GM11168 (cell line): ENCODE measurements at regions not wholly inside any gene's neighbourhood (a gene's known extent, or its start where the extent isn't known, plus 50 kb on each side); places are given as distances from the start of the nearest gene placed in this dataset.

Experiments
- in situ Hi-C: fragments of 300-500 bp; cut with MboI; formaldehyde crosslinking; loops from one replicate; pipeline ENCODE4 v1.12.0; 2022; ENCODE audit warnings: low sequenced_read_pairs; ENCODE audit not compliant: unreplicated experiment

GRCh38 chr2:41878056-41878455, 169.8 kb upstream of the PKDCC start:
- in situ Hi-C loops, result no loop called here

GRCh38 chr2:41878716-41879234, 169.0 kb upstream of the PKDCC start:
- in situ Hi-C loops, result no loop called here

DNA sequence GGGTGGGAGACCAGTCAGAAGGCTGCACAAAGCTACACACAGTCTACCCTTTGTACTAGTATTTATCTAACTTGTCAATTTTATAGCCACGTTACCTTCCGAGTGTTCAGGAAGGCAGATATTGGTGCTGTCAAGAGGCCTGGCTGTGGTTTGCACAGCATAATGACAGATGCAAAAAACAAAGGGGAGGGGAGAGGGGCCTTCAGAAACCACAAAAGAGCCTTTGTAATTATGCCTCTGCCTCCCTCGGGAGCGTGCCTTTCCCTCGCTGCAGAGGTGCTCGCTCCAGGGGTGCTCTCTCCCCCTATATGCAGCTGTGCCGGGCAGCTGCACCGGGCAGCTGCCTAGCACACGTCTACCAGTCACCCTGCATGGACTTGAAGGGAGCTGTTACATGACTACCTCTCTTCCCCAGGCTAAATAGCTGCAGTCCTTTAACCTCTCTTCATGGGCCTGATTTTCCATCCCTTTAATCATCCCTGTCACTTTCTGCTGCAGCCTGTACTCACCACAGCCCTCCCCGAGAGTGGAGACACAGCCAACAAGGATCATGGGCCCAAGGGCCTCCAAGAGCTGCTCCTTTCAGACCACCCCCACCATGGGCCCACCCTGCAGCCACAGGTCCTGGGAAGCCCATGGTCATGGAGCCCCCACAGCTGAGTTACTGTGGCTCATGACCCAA, 168.4 kb upstream of the PKDCC start:
- in situ Hi-C loops, result no loop called here

- in situ Hi-C loops, result no loop called here
Measured at GRCh38 chr2:41880561-41881243, 167.1 kb upstream of the PKDCC start.

GRCh38 chr2:41881249-41881648, 166.6 kb upstream of the PKDCC start:
- in situ Hi-C loops, result no loop called here

- in situ Hi-C loops, result no loop called here
Measured at GRCh38 chr2:41884718-41885117, 163.1 kb upstream of the PKDCC start.

DNA sequence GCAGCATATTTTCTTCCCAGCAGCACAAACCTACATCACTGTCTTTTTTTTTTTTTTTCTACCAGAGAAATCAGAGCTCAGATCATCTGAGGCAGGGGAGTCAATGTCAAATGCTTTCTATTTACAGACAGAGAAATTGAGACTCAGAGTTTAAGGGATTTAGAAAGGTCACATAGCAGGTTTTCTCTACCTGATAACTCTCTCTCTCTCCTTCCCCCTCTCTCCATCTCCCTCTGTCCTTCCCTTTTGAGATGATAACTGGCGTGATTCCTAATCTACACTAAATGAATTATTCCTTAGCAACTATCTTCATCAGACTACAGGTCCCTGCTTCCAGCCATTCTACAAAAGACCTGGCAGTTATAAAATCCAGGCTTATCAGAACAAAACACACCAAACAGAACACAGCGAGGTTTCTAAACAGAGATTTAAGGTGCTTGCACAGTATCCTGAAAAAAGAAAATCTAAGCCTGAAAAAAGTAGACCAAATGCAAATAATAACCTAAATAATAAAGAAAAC, 161.6 kb upstream of the PKDCC start:
- in situ Hi-C loops, result no loop called here

DNA sequence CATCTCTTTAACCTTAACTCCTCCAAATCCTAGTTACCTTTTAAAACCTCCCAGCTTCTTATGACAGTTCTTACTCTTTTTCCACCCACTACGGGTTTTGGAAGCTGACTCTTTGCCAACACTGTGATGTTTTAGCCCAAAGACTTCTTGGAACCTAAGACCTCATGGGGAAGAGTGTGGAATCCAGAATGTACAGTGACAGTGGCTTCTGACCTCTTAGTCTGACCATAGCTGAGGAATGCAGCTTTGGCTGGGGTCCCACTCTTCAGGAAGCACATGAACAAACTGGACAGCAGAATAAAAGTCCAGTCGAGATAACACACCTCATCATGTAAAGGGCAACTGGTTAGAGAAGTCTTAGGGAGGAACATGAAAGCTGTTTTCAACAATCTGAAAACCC, 161.1 kb upstream of the PKDCC start:
- in situ Hi-C loops, result no loop called here

DNA sequence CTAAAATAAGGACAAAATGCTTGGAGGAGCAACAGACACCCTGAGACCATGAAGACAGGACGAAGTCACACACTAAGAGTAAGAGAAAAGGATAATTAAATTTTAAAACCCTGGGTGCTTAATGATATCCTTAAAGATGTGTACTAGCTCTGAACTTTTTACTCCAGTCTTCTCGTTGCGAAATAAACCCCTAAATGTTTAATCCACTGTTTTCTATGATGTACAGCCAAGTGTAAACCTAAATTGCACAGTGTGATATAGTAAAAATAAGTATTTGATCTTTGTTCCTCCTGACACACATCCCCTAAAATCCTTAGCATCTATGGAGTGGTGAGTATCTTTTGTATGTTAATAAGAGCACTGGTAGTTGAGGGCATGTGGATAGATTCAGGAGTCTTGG, 157.5 kb upstream of the PKDCC start:
- in situ Hi-C loops, result no loop called here

DNA sequence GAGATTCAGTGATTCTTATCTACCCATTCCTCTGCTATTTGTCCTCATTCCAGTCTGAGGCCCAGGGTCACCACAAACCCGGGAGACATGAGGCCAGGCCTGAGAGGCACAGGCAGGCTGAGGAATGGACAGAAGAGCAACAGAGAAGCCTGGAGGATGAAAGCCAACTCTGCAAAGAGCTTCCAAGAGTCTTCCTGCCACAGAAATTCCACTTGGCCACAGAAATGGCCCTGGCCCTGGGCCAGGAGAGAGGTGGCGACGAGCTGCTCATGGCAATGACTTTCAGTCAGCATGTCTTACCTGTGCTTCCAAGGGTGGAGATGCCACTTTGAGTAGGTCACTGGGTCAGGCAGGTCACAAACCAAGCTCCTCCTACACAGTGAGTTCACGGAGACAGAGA, 155.3 kb upstream of the PKDCC start:
- in situ Hi-C loops, result no loop called here

GRCh38 chr2:41894563-41895333, 153.1 kb upstream of the PKDCC start:
- in situ Hi-C loops, result no loop called here

DNA sequence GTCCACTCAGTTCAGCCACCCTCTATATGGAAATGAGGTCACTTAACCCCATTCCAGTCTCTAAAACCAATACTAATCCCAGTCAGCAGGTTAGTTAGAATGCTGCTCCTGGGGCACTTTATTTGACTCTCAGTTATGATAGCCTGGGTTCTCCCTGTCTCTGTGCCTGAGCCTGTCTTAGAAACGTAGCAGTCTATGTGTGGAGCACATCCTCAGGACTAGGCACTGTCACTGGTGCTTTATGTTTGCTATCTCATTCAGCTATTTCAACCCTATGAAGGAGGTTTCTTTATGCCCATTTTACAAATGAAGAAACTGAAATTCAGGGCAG, 152.5 kb upstream of the PKDCC start:
- in situ Hi-C loops, result no loop called here

DNA sequence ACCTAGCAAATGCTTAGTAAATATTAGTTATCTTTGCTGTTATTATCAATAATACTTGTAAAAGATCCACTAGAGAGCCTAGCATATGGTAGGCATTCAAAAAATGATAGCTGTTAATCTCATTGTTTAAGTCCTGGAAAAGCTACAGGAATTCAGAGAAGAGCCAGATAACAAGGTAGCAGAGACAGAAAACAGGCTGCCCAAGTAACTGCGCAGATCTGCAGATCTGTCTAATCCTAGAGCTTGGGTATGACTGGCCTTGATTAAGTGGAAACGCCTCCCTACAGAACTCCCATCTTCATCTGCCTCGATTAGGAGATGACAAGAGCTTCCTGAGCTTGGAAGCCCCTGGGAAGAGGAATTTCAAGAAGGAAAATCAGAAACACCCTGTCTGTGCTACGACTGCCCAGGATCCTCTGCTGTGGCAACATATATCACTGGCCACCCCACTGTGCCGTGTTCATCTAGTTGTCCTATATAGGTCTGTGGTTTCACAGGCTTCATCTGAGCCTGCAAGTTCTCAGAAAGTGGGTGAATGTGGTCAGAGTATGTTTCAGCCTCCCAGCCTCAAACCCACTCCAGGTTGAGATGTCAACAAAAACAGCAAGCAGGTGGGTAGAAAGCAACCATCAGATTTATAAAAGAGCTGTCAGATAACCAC, 151.5 kb upstream of the PKDCC start:
- in situ Hi-C loops, result no loop called here

DNA sequence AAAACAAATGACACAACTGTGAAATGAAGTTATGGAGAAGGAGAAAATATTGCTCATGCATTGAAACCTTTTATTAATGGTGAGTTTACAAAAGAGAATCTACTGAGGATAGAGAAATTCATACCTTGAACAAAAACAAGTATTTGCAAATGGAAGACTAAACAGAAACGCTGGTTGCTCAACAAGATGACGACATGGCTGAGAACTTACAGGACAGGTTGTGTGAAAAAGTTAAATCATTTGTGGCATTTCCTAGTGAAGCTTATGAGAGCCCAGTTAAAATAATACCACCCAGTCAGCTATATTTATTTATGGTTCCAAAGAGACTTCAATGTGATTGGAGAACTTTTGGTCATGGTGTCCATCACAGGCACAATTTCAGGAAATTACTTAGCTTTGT, 148.6 kb upstream of the PKDCC start:
- in situ Hi-C loops, result no loop called here

DNA sequence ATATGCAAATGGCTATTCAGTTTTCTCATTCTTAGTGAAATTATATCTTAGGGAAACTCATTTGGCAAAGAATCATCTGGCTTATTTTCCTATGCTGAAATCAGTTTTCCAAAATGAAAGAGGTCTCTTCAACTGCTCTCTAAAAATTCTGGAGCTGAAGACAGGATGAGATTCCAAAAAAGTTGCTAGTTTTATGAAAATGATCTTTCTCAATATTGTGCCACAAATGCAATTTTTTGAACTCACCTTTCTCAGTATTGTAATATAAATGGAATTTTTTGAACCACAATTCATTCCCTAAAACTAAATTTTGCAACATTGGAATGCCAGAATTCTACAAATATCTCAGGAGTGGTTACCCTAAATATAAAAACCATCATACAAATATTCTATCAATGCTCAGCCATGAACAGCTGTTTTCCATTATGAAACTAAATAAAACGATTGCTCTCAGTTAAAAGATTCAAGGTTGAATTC, 147.7 kb upstream of the PKDCC start:
- in situ Hi-C loops, result no loop called here

DNA sequence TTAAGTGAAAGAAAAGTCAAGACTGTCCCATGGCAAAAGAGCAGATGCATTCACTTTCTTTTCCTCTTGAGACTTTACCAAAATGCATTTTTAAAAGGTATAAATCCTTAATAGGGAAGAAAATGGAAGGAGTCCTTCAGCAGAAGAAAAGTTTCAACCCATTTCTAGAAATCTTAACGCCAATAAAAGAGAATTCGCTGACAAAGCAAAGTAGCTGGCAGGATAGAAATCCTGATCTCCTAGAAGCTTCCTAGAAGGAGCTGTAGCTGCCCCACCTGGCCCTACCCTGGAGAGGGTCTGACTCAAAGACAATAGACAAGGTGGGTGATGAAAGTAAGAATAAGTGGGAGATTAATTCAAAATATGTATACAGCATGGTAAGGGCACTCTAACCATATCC, 144.9 kb upstream of the PKDCC start:
- in situ Hi-C loops, result no loop called here

DNA sequence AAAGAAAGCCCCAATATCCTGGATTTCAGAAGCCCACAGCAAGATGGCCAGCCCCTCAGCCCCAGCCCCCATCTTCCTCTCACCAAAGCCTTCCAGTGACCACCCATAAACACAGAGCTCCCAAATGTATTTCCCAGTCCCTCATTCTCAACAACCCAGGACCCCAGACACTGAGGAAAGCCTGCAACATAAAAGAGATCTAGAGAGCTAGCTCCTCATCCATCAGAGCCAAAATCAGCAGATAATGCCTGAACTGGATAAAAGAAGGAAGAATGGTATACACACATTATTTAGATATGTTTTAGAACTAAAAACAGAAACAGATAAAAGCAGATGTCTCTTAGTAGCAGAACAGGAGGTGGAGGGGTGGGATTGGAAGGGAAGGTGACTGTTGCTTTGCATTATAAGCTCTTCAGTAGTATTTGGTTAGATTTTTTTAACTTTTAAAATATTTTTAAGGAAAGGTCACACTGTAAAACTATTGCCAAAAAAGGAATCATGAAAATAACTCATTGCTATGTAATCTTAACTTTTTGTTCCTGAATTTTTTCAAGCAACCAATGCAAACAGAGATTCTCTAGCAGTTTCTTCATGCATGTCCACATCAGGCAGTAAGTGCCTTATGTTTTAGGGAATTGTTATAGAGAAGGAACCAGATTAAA, 144.2 kb upstream of the PKDCC start:
- in situ Hi-C loops, result no loop called here

GRCh38 chr2:41904459-41904858, 143.4 kb upstream of the PKDCC start:
- in situ Hi-C loops, result no loop called here

DNA sequence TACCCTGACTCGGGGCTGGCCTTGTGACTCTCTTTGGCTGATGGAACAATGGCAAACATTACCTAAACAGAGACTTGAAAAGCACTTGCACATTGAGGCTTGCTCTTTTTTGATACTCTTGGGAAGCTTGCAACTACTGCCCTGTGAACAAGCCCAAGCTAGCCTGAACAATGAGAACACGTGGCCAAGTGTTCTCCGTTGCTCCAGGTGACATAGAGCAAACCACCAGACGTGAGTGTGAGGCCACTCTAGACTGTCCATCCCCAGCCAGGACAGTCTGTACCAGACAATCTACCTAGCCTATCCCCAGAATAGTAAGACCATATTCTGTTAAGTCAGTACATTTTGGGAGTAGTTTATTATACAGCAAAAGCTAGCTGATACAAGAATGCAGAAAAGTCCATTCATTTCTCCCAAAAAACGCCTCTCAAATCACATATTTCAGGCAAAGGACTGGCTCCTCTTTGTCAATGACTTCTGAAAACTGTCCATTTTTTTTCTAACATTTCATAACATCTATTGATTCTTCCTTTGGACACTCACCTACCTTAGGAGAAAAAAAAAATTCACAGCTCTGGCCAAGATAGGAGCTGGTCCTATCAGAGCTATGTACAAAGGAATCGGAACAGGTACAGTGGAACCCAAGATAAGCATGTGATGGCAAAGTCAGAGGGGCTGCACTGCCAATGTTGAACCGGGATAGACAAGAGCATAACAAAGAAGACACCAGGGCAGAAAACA, 142.1 kb upstream of the PKDCC start:
- in situ Hi-C loops, result no loop called here
